SK-N-SH (cell line): ENCODE measurements at regions not wholly inside any gene's neighbourhood (a gene's known extent, or its start where the extent isn't known, plus 50 kb on each side); places are given as distances from the start of the nearest gene placed in this dataset.
"Not testable (repeated sequence)": the region's sequence is repeated elsewhere in the genome, so short reads cannot be mapped to it uniquely, and the experiment has no call there.

Source experiments
- CTCF ChIA-PET: fragments of 300-600, 350-600 bp; formaldehyde crosslinking; extraction: SDS; loops from one replicate; lab custom pipeline; 2021; lab: Yijun Ruan, JAX
- POLR2A ChIA-PET: fragments of 350-600 bp; sonication (Branson Sonifier 250); formaldehyde crosslinking; extraction: SDS; loops from one replicate; lab custom pipeline; 2020; ENCODE audit warnings: antibody characterized with exemption, inconsistent platforms; lab: Yijun Ruan, JAX
- DNase-seq: peaks from one replicate; pipeline ENCODE4 v3.0.0; 2012
- H2AFZ ChIP-seq: fragments of 200-600 bp; sonication (generic); 2 replicates; pipeline ENCODE4 v1.8.1; 2016; ENCODE audit warnings: antibody characterized with exemption, mild to moderate bottlenecking, low read depth
- H3F3A ChIP-seq: fragments of 200-600 bp; sonication (generic); replicated peaks from 2 replicates; pipeline ENCODE3; 2016; ENCODE audit warnings: antibody characterized with exemption, mild to moderate bottlenecking; ENCODE audit not compliant: insufficient read depth
- H3K27ac ChIP-seq, 2 experiments: fragments of 200-500 bp in 1 of 2; fragments of 200-600 bp in 1 of 2; sonication (Bioruptor generic) in 1 of 2; sonication (generic), shearing (Covaris generic) in 1 of 2; 2 replicates each; pipeline versions ENCODE4 v1.5.1 to v1.6.1; 2014 to 2016; ENCODE audit warnings: low read depth in 2 of 2, inconsistent platforms in 1 of 2, low read length in 1 of 2, mild to moderate bottlenecking in 1 of 2, mixed read lengths in 1 of 2
- H3K27me3 ChIP-seq: fragments of 200-600 bp; sonication (generic), shearing (Covaris generic); 2 replicates; pipeline ENCODE4 v1.6.1; 2016; ENCODE audit warnings: mixed run types; ENCODE audit not compliant: insufficient read depth
- H3K36me3 ChIP-seq, 2 experiments: fragments of 200-500 bp in 1 of 2; fragments of 200-600 bp in 1 of 2; sonication (Bioruptor generic) in 1 of 2; sonication (generic) in 1 of 2; replicated peaks in 1 of 2; 2 replicates each; pipeline versions ENCODE3 to v1.5.1; 2014 to 2016; ENCODE audit warnings: low read length in 1 of 2, mild to moderate bottlenecking in 1 of 2; ENCODE audit not compliant: insufficient read depth in 2 of 2, control insufficient read depth in 1 of 2
- H3K4me1 ChIP-seq, 2 experiments: fragments of 200-500 bp in 1 of 2; fragments of 200-600 bp in 1 of 2; sonication (Bioruptor generic) in 1 of 2; sonication (generic), shearing (Covaris generic) in 1 of 2; 2 replicates each; pipeline versions ENCODE4 v1.5.1 to v1.6.1; 2014 to 2016; ENCODE audit warnings: low read depth in 1 of 2, low read length in 1 of 2, mixed run types in 1 of 2; ENCODE audit not compliant: insufficient read depth in 2 of 2, control insufficient read depth in 1 of 2
- H3K4me2 ChIP-seq: fragments of 200-600 bp; sonication (generic), shearing (Covaris generic); 2 replicates; pipeline ENCODE4 v1.6.1; 2017; ENCODE audit warnings: mixed run types
- H3K4me3 ChIP-seq, 2 experiments: fragments of 200-500 bp in 1 of 2; fragments of 200-600 bp in 1 of 2; sonication (Bioruptor generic) in 1 of 2; sonication (generic), shearing (Covaris generic) in 1 of 2; 2 replicates each; pipeline versions ENCODE4 v1.5.1 to v1.8.1; 2014 to 2016; ENCODE audit warnings: low read depth in 2 of 2, inconsistent platforms in 1 of 2, low read length in 1 of 2, mild to moderate bottlenecking in 1 of 2, mixed read lengths in 1 of 2, moderate library complexity in 1 of 2
- H3K79me2 ChIP-seq: fragments of 200-600 bp; sonication (generic); 2 replicates; pipeline ENCODE4 v1.8.1; 2017; ENCODE audit warnings: mild to moderate bottlenecking; ENCODE audit not compliant: insufficient read depth
- H3K9ac ChIP-seq: fragments of 200-600 bp; sonication (generic); 2 replicates; pipeline ENCODE4 v1.6.1; 2017; ENCODE audit warnings: mixed run types
- H3K9me2 ChIP-seq: fragments of 200-600 bp; sonication (generic); 2 replicates; pipeline ENCODE4 v1.6.1; 2017; ENCODE audit warnings: mixed run types
- H3K9me3 ChIP-seq: fragments of 200-600 bp; sonication (generic); 2 replicates; pipeline ENCODE4 v1.6.1; 2017; ENCODE audit warnings: mixed run types, mild to moderate bottlenecking, moderate library complexity
- H4K20me1 ChIP-seq: fragments of 200-600 bp; sonication (generic); 2 replicates; pipeline ENCODE4 v1.6.1; 2017; ENCODE audit warnings: mild to moderate bottlenecking, mixed run types; ENCODE audit not compliant: insufficient read depth
- FOSL2 ChIP-seq: IDR thresholded peaks from 2 replicates; pipeline ENCODE4 v1.4.0; 2012; ENCODE audit warnings: low read depth, mild to moderate bottlenecking, moderate library complexity, borderline replicate concordance
- IRF3 ChIP-seq: fragments of 150-350 bp; IDR thresholded peaks from 2 replicates; pipeline ENCODE4 v1.6.1; 2016; ENCODE audit warnings: mild to moderate bottlenecking, low read depth, low read length
- JUND ChIP-seq: IDR thresholded peaks from 2 replicates; pipeline ENCODE4 v1.4.0; 2012
- MXI1 ChIP-seq: IDR thresholded peaks from 2 replicates; pipeline ENCODE4 v1.6.1; 2012; ENCODE audit warnings: mild to moderate bottlenecking, low read depth, low read length, improper control_type of control experiment
- NFIC ChIP-seq: IDR thresholded peaks from 2 replicates; pipeline ENCODE4 v1.4.0; 2012; ENCODE audit warnings: borderline replicate concordance
- POLR2AphosphoS5 ChIP-seq: IDR thresholded peaks from 2 replicates; pipeline ENCODE4 v1.6.1; 2012; ENCODE audit warnings: low read depth, low read length
- RAD21 ChIP-seq: IDR thresholded peaks from 2 replicates; pipeline ENCODE4 v1.6.1; 2012; ENCODE audit warnings: mild to moderate bottlenecking, low read length
- RCOR1 ChIP-seq: fragments of 150-350 bp; IDR thresholded peaks from 2 replicates; pipeline ENCODE4 v1.6.1; 2017; ENCODE audit warnings: antibody characterized with exemption, low read length
- RFX5 ChIP-seq: IDR thresholded peaks from 2 replicates; pipeline ENCODE4 v1.6.1; 2012; ENCODE audit warnings: mild to moderate bottlenecking, improper control_type of control experiment, low read length
- RXRA ChIP-seq: IDR thresholded peaks from 2 replicates; pipeline ENCODE4 v1.4.0; 2012; ENCODE audit warnings: low read depth, mild to moderate bottlenecking, borderline replicate concordance
- SIN3A ChIP-seq: IDR thresholded peaks from 2 replicates; pipeline ENCODE4 v1.6.1; 2012; ENCODE audit warnings: low read depth, mild to moderate bottlenecking, low read length, moderate library complexity, borderline replicate concordance
- TCF12 ChIP-seq: IDR thresholded peaks from 2 replicates; pipeline ENCODE4 v1.4.0; 2012
- YY1 ChIP-seq: IDR thresholded peaks from 2 replicates; pipeline ENCODE4 v1.4.0; 2012; ENCODE audit warnings: low read depth, mild to moderate bottlenecking
- ZBTB33 ChIP-seq: IDR thresholded peaks from 2 replicates; pipeline ENCODE4 v1.4.0; 2012; ENCODE audit warnings: low read depth, borderline replicate concordance
- WGBS: methylation state at CpG from one replicate; pipeline ENCODE4 v1.1.6; 2017; ENCODE audit warnings: low lambda C conversion rate; 5-methylcytosine and 5-hydroxymethylcytosine counted together
- TF ChIP-seq, protein P1 (sequence below): fragments of 200-600 bp; sonication (generic); IDR thresholded peaks from 2 replicates; pipeline ENCODE4 v1.6.1; 2017; ENCODE audit warnings: antibody characterized with exemption, mild to moderate bottlenecking, moderate library complexity
- TF ChIP-seq, protein P2 (sequence below): IDR thresholded peaks from 2 replicates; pipeline ENCODE4 v1.4.0; 2012; ENCODE audit warnings: low read depth, borderline replicate concordance

DNA sequence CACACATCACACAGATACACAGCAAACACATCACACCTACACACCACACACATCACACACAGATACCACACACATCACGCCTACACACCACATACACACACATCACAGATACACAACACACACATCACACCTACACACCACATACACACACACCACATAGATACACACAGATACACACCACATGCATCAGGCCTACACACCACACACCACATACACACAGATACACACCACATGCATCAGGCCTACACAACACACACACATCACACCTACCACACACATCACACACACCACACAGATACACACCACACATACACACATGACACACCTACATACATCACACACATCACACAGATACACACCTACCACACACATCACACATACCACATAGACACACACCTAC, 158.8 kb downstream of the NDUFA10 start:
- Histone ChIP-seq H3K9ac (no peak overlapping the region), H3K4me2 (no peak overlapping the region), H2AFZ (no peak overlapping the region), H3F3A (peaks cover 15% of the 10 kb centered on the region), H3K79me2 (no peaks in the 10 kb centered on the region), H3K4me3 (no peak overlapping the region), H3K4me1 (no peaks in the 10 kb centered on the region), H4K20me1 (no peaks in the 10 kb centered on the region), H3K27ac (no peak overlapping the region), H3K9me2 (no peaks in the 10 kb centered on the region), H3K36me3 (no peaks in the 10 kb centered on the region), H3K27me3 (no peaks in the 10 kb centered on the region), H3K9me3 (no peaks in the 10 kb centered on the region; the same call in 1 of the 2 replicates)
- DNase-seq = no peak
- no peak for TF ChIP-seq SIN3A
- TF ChIP-seq IRF3 = no peak
- TF ChIP-seq YY1 = no peak
- no peak for TF ChIP-seq ZBTB33
- TF ChIP-seq, protein P1, sequence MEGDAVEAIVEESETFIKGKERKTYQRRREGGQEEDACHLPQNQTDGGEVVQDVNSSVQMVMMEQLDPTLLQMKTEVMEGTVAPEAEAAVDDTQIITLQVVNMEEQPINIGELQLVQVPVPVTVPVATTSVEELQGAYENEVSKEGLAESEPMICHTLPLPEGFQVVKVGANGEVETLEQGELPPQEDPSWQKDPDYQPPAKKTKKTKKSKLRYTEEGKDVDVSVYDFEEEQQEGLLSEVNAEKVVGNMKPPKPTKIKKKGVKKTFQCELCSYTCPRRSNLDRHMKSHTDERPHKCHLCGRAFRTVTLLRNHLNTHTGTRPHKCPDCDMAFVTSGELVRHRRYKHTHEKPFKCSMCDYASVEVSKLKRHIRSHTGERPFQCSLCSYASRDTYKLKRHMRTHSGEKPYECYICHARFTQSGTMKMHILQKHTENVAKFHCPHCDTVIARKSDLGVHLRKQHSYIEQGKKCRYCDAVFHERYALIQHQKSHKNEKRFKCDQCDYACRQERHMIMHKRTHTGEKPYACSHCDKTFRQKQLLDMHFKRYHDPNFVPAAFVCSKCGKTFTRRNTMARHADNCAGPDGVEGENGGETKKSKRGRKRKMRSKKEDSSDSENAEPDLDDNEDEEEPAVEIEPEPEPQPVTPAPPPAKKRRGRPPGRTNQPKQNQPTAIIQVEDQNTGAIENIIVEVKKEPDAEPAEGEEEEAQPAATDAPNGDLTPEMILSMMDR = no peak
- TF ChIP-seq RCOR1 = no peak
- no peak for TF ChIP-seq POLR2AphosphoS5
- no peak for TF ChIP-seq RAD21
- TF ChIP-seq FOSL2 = no peak
- TF ChIP-seq NFIC = no peak
- TF ChIP-seq JUND = no peak
- no peak for TF ChIP-seq RFX5
- no peak for TF ChIP-seq TCF12
- TF ChIP-seq, protein P2, sequence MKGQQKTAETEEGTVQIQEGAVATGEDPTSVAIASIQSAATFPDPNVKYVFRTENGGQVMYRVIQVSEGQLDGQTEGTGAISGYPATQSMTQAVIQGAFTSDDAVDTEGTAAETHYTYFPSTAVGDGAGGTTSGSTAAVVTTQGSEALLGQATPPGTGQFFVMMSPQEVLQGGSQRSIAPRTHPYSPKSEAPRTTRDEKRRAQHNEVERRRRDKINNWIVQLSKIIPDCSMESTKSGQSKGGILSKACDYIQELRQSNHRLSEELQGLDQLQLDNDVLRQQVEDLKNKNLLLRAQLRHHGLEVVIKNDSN = no peak
- TF ChIP-seq MXI1 = no peak
- no peak for TF ChIP-seq RXRA
- ChIA-PET POLR2A (no interaction called here), CTCF (no interaction called here)
- 38% methylated on average over 1 of the region's 1 CpG for WGBS

GRCh38 chr2:239865856-239866255, 159.3 kb downstream of the NDUFA10 start:
- H3K4me1 ChIP-seq, H3K9me3 ChIP-seq, H3K36me3 ChIP-seq, POLR2A ChIA-PET, H3K9me2 ChIP-seq, H3K4me3 ChIP-seq, H3K27ac ChIP-seq, CTCF ChIA-PET, H3K9ac ChIP-seq, H3K4me2 ChIP-seq, H4K20me1 ChIP-seq, H3K27me3 ChIP-seq, DNase-seq, H3K79me2 ChIP-seq, H2AFZ ChIP-seq: not testable (repeated sequence)
- 42% methylated on average over 5 of the region's 5 CpGs for WGBS
- peaks cover 15% of the 10 kb centered on the region for H3F3A ChIP-seq
